Cerebellar cortex (tissue), 1 donor: ENCODE measurements at regions not wholly inside any gene's neighbourhood (a gene's known extent, or its start where the extent isn't known, plus 50 kb on each side); places are given as distances from the start of the nearest gene placed in this dataset.

Experiments used
- DNase-seq: peaks from one replicate; pipeline ENCODE4 v3.0.0-alpha.2; 2015; ENCODE audit warnings: low spot score

DNA sequence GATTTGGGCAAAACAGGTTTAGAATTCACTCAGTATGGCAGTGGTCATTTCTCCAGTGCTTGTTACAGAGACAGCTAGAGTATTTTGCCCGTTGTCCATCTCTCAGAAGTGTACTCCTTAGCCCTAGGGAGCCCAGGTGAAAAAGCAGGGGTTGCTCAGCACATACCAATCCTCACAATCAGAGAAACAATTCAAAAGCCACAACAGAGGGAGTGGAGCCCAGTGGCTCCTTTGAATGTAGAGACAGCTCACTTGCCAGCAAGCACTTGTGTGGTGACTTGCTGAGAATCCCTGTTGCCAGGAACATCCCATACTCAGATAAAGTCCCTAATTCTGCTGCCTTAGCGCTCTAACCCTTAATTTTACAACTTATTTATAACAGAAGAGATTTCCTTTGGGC is 1488.3 kb downstream of the RPA4 start:
- DNase-seq: no peak

GRCh38 chrX:98379134-98379533 is 1495.4 kb downstream of the RPA4 start:
- DNase-seq: no peak

GRCh38 chrX:98380106-98380505 is 1496.4 kb downstream of the RPA4 start:
- no peak for DNase-seq

DNA sequence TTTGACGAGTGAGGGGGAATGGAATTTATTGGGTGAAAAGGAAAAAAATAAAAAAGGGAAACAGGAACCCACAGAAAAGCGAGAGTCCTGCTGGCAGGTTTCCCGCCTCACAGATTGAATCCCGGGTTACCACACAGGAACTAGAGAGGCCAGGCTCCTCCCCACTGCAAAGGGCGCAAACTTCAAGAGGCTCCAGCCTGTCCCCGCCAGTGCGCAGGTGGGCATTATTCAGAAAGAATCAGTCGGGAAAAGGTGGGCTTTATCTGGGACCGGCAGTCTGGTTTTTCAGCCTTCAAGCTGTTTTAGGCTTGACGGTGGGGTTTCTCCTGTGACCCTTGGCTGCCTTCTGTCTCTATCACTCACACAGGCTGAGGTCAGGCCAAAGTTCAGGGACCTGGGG is 1496.8 kb downstream of the RPA4 start:
- no peak for DNase-seq

DNA sequence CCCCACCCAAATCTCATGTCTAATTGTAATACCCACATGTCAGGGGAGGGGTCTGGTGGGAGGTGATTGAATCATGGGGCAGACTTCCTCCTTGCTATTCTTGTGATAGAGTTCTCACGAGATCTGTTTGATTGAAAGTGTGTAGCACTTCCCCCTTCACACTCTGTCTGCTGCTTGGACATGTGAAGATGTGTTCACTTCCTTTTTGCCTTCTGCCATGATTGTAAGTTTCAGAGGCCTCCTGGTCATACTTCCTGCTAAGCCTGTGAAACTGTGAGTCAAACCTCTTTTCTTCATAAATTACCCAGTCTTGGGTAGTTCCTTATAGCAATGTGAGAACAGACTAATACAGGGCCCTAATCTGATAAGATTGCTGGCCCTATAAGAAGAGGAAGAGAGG is 1514.8 kb downstream of the RPA4 start:
- DNase-seq: no peak

DNA sequence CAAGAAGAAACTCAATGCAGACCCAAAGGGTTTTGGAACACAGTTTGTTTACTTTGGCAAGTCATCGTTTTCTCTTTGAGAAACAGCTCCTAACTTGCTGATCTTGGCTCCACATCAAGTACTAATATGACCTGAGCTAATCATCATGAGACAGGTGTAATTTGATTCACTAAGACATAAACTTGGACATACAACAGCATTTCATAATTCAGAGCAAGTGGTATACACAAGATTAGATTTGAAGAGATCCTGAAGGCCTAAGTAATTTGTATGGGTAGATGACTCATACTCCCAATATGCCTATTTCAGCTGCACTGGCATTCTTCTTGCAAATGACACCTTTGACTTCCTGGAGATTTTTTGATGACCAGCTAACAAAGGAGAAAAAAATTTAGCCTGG is 1521.7 kb downstream of the RPA4 start:
- DNase-seq: no peak

DNA sequence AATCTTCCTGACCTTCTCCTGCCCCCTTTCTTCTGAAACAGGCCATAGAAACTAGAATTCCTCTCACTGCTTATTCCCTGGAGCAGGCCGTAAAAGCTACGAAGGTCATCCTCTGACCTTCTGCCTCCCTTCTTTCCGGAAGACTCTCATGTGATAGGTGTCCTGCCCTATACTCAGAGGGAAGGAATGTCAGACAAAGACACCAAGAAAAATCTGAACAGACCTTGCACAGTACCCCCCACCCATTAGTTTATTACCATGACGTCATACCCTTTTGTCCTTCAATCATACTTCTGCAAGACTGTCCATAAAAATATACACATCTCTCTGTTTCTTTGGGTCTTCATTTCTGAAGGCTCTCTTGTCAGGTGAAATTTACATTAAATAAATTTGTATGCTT is 1523.9 kb downstream of the RPA4 start:
- DNase-seq: no peak

GRCh38 chrX:98409867-98410266 is 1526.2 kb downstream of the RPA4 start:
- DNase-seq: no peak

DNA sequence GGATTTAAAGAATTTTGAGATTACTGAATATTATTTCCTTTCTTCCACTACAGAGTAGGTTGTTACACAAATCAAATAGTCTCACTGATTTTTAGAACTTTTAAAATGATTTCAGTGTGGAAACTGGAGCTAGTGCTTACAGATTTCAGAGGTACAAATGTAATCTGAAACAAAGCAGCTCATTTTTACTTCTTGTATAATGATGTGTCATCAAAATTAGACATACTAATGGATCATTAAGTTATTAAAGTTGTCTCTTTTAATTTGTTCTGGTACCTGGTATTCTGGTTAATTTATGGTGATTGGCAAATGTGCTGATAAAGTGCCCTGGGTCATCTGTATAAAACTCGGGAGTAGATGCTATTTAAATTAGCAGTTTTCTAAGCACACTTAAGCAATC is 1528.3 kb downstream of the RPA4 start:
- DNase-seq: no peak

- DNase-seq: no peak
Measured at GRCh38 chrX:98422536-98422935, 1538.8 kb downstream of the RPA4 start.

- no peak for DNase-seq
Measured at GRCh38 chrX:98432413-98432812, 1548.7 kb downstream of the RPA4 start.

GRCh38 chrX:98448524-98448923 is 1564.8 kb downstream of the RPA4 start:
- no peak for DNase-seq

- DNase-seq: no peak
Measured at GRCh38 chrX:98452456-98452855, 1568.7 kb downstream of the RPA4 start.

GRCh38 chrX:98459669-98460068 is 1576.0 kb downstream of the RPA4 start:
- no peak for DNase-seq

DNA sequence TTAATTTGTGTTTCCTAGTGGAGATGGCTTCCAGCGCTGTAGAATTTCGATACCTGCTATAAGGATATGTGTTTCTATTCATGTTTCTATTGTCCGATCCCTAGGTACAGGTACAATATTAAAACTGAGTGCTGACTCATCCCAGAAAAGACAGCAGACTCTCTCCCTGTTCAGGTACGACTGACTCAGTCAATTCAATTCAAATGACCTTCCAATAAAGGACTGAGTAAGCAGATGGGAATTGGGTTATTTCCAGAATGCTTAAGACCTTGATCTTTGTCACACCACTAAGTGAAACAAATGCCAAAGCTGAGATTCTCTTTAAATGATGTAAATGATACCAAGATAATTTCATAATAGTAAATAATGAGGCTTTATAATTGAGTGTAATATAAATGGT is 1596.9 kb downstream of the RPA4 start:
- DNase-seq: no peak

DNA sequence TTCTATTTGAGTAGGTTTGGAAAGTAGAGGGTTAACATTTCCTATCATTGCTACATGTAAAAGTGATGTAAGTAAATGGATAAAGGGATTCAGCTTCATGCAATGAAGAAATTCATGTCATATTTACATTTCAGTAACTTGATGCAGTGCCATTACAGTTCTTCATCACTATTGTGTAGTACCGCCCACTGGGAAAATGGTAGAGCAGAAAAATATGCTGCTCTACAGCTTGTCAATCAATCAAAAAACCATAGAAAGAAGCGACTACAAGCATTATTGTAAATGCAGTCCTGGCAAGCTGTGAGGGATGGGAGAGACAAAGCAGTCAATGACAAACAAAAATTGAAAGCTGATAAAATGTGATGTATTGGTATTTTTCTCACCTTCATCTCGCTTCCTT is 1597.9 kb downstream of the RPA4 start:
- DNase-seq: no peak

- DNase-seq: no peak
Measured at GRCh38 chrX:98490670-98491069, 1607.0 kb downstream of the RPA4 start.

DNA sequence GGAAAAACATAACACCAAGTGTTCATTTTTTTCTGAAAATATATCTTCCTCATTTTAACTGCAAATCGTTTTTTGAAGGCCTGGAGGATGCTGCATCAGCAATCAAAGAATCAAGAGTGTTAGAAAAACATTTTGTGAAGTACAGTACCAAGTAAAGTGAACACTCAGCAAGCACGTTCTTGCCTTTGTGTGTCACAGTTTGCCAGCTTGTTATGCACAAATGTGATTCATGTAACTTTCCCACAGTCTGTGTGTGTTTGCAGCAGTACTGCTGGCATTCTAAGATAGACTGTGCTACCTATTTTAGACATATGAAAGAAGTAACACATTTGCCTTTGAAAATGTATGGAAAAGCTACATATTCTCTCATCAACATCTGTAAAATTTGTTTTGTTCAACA is 1617.7 kb downstream of the RPA4 start:
- no peak for DNase-seq

- DNase-seq: no peak
Measured at GRCh38 chrX:98506907-98507306, 1623.2 kb downstream of the RPA4 start.

DNA sequence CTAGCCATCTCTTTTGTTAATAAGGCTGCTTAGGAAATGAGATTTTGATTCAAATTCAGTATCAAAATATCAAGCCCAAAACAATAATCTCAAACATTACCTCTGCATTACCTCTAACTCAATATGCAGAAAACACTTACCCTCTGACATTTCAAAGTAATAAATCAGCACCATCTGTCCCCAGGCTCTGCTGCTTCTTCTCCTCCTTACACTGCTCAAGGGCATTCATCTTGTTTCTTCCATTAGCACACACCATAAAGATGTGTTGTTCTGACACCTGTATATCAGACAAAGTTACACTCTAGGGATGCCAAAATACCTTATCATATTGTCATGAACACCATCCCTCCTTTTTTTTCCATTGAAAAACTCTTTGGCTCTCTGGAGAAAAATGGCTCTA is 1630.3 kb downstream of the RPA4 start:
- no peak for DNase-seq

DNA sequence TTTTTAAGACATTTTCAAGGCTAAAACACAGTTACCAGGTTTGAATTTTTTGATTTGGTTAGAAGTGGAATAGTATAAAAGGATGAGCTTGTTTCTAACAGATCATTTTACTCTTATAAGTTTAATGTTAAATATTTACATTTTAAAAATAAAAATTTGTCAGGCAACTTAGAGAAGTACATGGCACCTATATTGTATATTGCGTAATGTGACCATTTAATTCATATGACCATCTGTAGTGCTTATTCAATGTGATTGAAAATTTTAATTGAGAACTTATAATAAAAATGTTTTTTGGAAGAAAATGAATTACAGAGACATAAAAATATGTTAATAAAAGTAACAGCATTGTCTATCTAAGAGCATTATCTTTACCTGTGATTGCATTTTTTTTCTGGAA is 1632.4 kb downstream of the RPA4 start:
- DNase-seq: no peak

DNA sequence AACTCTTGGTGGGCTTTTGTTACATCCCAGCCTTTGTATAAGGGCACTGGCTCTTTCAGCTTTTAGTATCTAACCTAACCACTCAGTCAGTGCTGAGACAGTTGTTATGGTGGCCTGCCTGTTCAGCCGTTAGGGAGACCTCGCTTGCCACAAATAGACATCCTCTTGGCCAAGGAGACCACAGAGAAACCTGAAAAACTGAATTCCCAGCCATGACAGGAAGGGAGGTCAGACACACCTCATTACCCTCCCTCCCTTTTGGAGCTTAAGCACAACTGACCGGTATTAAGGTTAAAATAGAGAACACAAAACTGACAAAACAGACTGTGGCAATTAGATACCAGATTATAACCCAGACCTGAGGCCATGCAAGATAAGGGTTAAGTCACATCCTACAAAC is 1639.3 kb downstream of the RPA4 start:
- DNase-seq: no peak

DNA sequence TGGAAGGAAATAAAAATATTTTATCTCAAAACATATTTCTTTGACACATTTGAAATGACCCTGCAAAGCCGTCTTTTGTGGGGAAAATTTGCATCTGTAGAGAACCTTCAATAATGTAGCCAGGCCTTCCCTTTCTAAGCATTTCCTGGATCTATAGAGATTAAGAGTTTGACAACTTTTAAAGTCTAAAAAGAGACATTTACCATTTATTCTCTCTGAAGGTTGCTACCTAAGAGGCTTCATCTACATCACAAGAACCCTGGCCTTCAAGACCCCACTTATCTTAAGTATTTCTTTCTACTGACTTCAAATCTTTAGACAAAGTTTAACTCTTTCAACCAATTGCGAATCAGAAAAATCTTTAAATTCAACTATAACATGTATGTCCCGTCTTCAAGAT is 1639.8 kb downstream of the RPA4 start:
- DNase-seq: no peak

- DNase-seq: no peak
Measured at GRCh38 chrX:98548519-98548918, 1664.8 kb downstream of the RPA4 start.

DNA sequence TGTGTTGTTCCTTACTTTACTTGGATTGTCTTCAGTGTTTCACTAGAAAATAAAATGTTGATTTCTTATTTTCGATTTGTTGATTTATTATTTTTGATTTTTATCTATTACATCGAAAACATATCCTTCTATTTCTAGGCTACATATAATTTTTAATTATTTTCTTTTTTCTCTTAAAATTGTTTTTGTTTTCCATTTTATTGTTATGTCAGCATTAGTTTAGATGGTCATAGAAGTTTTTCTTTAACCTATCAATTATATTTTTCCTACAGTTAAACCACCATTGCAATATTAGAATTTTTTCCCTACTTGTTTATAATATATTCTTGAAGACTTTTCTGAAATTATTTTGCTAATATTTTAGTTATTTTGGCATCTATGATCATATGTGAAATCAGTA is 1685.1 kb downstream of the RPA4 start:
- no peak for DNase-seq
